ENCODE measurements at regions not wholly inside any gene's neighbourhood (a gene's known extent, or its start where the extent isn't known, plus 50 kb on each side); places are given as distances from the start of the nearest gene placed in this dataset.
A peak's percentile ranks its signal among the peaks of the same experiment; 100 is the strongest.

DNA sequence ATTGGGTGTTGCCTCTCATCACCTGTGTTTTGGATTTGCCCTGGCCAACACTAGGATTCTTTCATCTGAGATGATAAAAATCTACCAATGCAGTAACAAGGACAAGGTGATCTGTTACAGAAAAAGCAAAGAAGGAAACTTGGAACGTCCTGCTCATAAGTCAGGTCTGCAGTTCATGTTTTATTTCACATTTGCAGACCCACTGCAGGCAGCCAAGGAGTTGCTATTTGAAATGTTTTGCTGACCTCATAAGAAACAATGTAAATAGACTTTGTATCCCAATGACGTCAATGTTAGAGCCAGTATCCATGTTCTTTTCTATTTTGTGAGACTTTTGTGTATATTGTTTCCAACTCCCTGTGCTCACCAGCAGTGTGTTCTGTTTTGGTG is 312.9 kb downstream of the DEPDC1B start:
- Histone ChIP-seq H3K4me3 (ENCODE audit: insufficient read depth, low read depth, low read length) (no peak overlapping the region), H3K4me2 (ENCODE audit: low read length) (no peak overlapping the region), H3K27ac (ENCODE audit: low read depth, low read length) (no peak overlapping the region), H4K20me1 (ENCODE audit: insufficient read depth, low read length) (no peaks in the 10 kb centered on the region), H3K36me3 (ENCODE audit: insufficient read depth, low read length) (no peaks in the 10 kb centered on the region), H3K27me3 (ENCODE audit: insufficient read depth, low read length) (no peaks in the 10 kb centered on the region), H2AFZ (ENCODE audit: low read depth, low read length) (no peak overlapping the region), H3K4me1 (ENCODE audit: insufficient read depth, low read length) (no peaks in the 10 kb centered on the region), H3K9me3 (ENCODE audit: insufficient read depth, low read depth, low read length) (no peaks in the 10 kb centered on the region), H3K9ac (ENCODE audit: low read length) (no peak overlapping the region), H3K79me2 (ENCODE audit: insufficient read depth, low read length) (no peaks in the 10 kb centered on the region)
- H3K27ac Mint-ChIP-seq (ENCODE audit: unreplicated experiment) = no peak overlapping the region
- H3K4me1 Mint-ChIP-seq (ENCODE audit: low read depth, unreplicated experiment) = no peaks in the 10 kb centered on the region
- no peak overlapping the region for H3K4me3 Mint-ChIP-seq (ENCODE audit: unreplicated experiment)
- no peak for FAIRE-seq
- TF ChIP-seq EZH2 (IDR thresholded peaks at IDR 0.05; ENCODE audit: insufficient read depth, low read length) (no peak), CTCF (IDR thresholded peaks at IDR 0.05; ENCODE audit: insufficient read depth, low read depth, low read length) (no peak)
- peaks cover 9% of the 10 kb centered on the region for H3K27me3 Mint-ChIP-seq (ENCODE audit: low read depth, unreplicated experiment)
- H3K36me3 Mint-ChIP-seq (ENCODE audit: low read depth, unreplicated experiment) = no peaks in the 10 kb centered on the region
- DNase-seq (ENCODE audit: low read depth) = no peak
- no peaks in the 10 kb centered on the region for H3K9me3 Mint-ChIP-seq (ENCODE audit: unreplicated experiment)

GRCh38 chr5:60386436-60387050 is 313.4 kb downstream of the DEPDC1B start:
- Mint-ChIP-seq H3K27ac (ENCODE audit: unreplicated experiment) (no peak overlapping the region), H3K4me3 (ENCODE audit: unreplicated experiment) (no peak overlapping the region), H3K4me1 (ENCODE audit: low read depth, unreplicated experiment) (no peaks in the 10 kb centered on the region), H3K27me3 (ENCODE audit: low read depth, unreplicated experiment) (peaks cover 9% of the 10 kb centered on the region), H3K36me3 (ENCODE audit: low read depth, unreplicated experiment) (no peaks in the 10 kb centered on the region), H3K9me3 (ENCODE audit: unreplicated experiment) (no peaks in the 10 kb centered on the region)
- DNase-seq (ENCODE audit: low read depth) (no peak), FAIRE-seq (no peak)
- no peaks in the 10 kb centered on the region for H3K4me1 ChIP-seq (ENCODE audit: insufficient read depth, low read length)
- no peaks in the 10 kb centered on the region for H3K27me3 ChIP-seq (ENCODE audit: insufficient read depth, low read length)
- H2AFZ ChIP-seq (ENCODE audit: low read depth, low read length) = no peak overlapping the region
- no peaks in the 10 kb centered on the region for H3K9me3 ChIP-seq (ENCODE audit: insufficient read depth, low read depth, low read length)
- H3K27ac ChIP-seq (ENCODE audit: low read depth, low read length) = no peak overlapping the region
- no peaks in the 10 kb centered on the region for H3K79me2 ChIP-seq (ENCODE audit: insufficient read depth, low read length)
- no peak for TF ChIP-seq EZH2 (IDR thresholded peaks at IDR 0.05; ENCODE audit: insufficient read depth, low read length)
- no peak for TF ChIP-seq CTCF (IDR thresholded peaks at IDR 0.05; ENCODE audit: insufficient read depth, low read depth, low read length)
- H3K9ac ChIP-seq (ENCODE audit: low read length) = no peak overlapping the region
- H3K4me3 ChIP-seq (ENCODE audit: insufficient read depth, low read depth, low read length) = no peak overlapping the region
- H3K36me3 ChIP-seq (ENCODE audit: insufficient read depth, low read length) = no peaks in the 10 kb centered on the region
- H3K4me2 ChIP-seq (ENCODE audit: low read length) = no peak overlapping the region
- H4K20me1 ChIP-seq (ENCODE audit: insufficient read depth, low read length) = no peaks in the 10 kb centered on the region

- Histone ChIP-seq H3K9ac (ENCODE audit: low read length) (no peak overlapping the region), H3K27ac (ENCODE audit: low read depth, low read length) (no peak overlapping the region), H4K20me1 (ENCODE audit: insufficient read depth, low read length) (no peaks in the 10 kb centered on the region), H3K36me3 (ENCODE audit: insufficient read depth, low read length) (no peaks in the 10 kb centered on the region), H3K79me2 (ENCODE audit: insufficient read depth, low read length) (no peaks in the 10 kb centered on the region), H3K4me3 (ENCODE audit: insufficient read depth, low read depth, low read length) (no peak overlapping the region), H3K27me3 (ENCODE audit: insufficient read depth, low read length) (no peaks in the 10 kb centered on the region), H3K4me1 (ENCODE audit: insufficient read depth, low read length) (no peaks in the 10 kb centered on the region), H3K4me2 (ENCODE audit: low read length) (no peak overlapping the region), H3K9me3 (ENCODE audit: insufficient read depth, low read depth, low read length) (no peaks in the 10 kb centered on the region), H2AFZ (ENCODE audit: low read depth, low read length) (no peak overlapping the region)
- DNase-seq (ENCODE audit: low read depth) (peak; percentile 9), FAIRE-seq (peak; percentile 34)
- Mint-ChIP-seq H3K27me3 (ENCODE audit: low read depth, unreplicated experiment) (peaks cover 9% of the 10 kb centered on the region), H3K9me3 (ENCODE audit: unreplicated experiment) (no peaks in the 10 kb centered on the region), H3K27ac (ENCODE audit: unreplicated experiment) (no peak overlapping the region), H3K4me1 (ENCODE audit: low read depth, unreplicated experiment) (no peaks in the 10 kb centered on the region), H3K36me3 (ENCODE audit: low read depth, unreplicated experiment) (no peaks in the 10 kb centered on the region), H3K4me3 (ENCODE audit: unreplicated experiment) (no peak overlapping the region)
- no peak for TF ChIP-seq EZH2 (IDR thresholded peaks at IDR 0.05; ENCODE audit: insufficient read depth, low read length)
- TF ChIP-seq CTCF (IDR thresholded peaks at IDR 0.05; ENCODE audit: insufficient read depth, low read depth, low read length) = peak; percentile 34
Observed at GRCh38 chr5:60382716-60383115, 317.2 kb downstream of the DEPDC1B start.
